Caco-2 (cell line): ENCODE measurements at regions not wholly inside any gene's neighbourhood (a gene's known extent, or its start where the extent isn't known, plus 50 kb on each side); places are given as distances from the start of the nearest gene placed in this dataset.

Source experiments
- BruUV-seq: library from RNA; stranded (reverse); fragments of 400-500 nt; replicated peaks from 2 replicates; lab custom pipeline; 2021; lab: Mats Ljungman, UMichigan
- CTCF ChIA-PET: fragments of 300-600 bp; sonication (Branson Sonifier 250); formaldehyde crosslinking; loops from one replicate; lab custom pipeline; 2022; ENCODE audit warnings: antibody characterized with exemption; lab: Charles Lee
- POLR2A ChIA-PET: fragments of 300-600 bp; sonication (Branson Sonifier 250); formaldehyde crosslinking; loops from one replicate; lab custom pipeline; 2022; ENCODE audit warnings: antibody characterized with exemption; lab: Charles Lee
- DNase-seq, 2 experiments: peaks; one replicate each; pipeline versions ENCODE4 v3.0.0 to v3.0.0-alpha.2; 2020 to 2022
- H3K27me3 ChIP-seq: replicated peaks from 2 replicates; pipeline ENCODE4 v1.6.0; 2011; ENCODE audit warnings: low read length; ENCODE audit not compliant: control insufficient read depth, insufficient read depth
- H3K36me3 ChIP-seq: 2 replicates; pipeline ENCODE4 v1.5.1; 2011; ENCODE audit warnings: low read length; ENCODE audit not compliant: control insufficient read depth, insufficient read depth
- H3K4me1 ChIP-seq: fragments of 250-450 bp; sonication (Bioruptor Pico); 2 replicates; pipeline ENCODE4 v1.5.1; 2020; ENCODE audit warnings: mild to moderate bottlenecking
- H3K4me3 ChIP-seq: 2 replicates; pipeline ENCODE4 v1.5.1; 2011; ENCODE audit warnings: low read depth, mild to moderate bottlenecking, control low read depth, low read length
- H3K9me3 ChIP-seq: fragments of 250-450 bp; sonication (Bioruptor Pico); 2 replicates; pipeline ENCODE4 v1.5.1; 2020; ENCODE audit warnings: mild to moderate bottlenecking, moderate library complexity
- H3K27ac Mint-ChIP-seq: one replicate; pipeline ENCODE4 v1.8.0; 2022; ENCODE audit warnings: mixed read lengths; ENCODE audit not compliant: unreplicated experiment
- H3K27me3 Mint-ChIP-seq: one replicate; pipeline ENCODE4 v1.8.0; 2022; ENCODE audit warnings: mixed read lengths; ENCODE audit not compliant: insufficient read depth, unreplicated experiment
- H3K36me3 Mint-ChIP-seq: one replicate; pipeline ENCODE4 v1.8.0; 2022; ENCODE audit warnings: mild to moderate bottlenecking, mixed read lengths; ENCODE audit not compliant: insufficient read depth, unreplicated experiment
- H3K4me1 Mint-ChIP-seq: one replicate; pipeline ENCODE4 v1.8.0; 2022; ENCODE audit warnings: low read depth, mixed read lengths; ENCODE audit not compliant: unreplicated experiment
- H3K4me3 Mint-ChIP-seq: one replicate; pipeline ENCODE4 v1.8.0; 2022; ENCODE audit warnings: mild to moderate bottlenecking, moderate library complexity, mixed read lengths; ENCODE audit not compliant: unreplicated experiment
- H3K9me3 Mint-ChIP-seq: one replicate; pipeline ENCODE4 v1.8.0; 2022; ENCODE audit warnings: mixed read lengths; ENCODE audit not compliant: unreplicated experiment
- CTCF ChIP-seq, 2 experiments: fragments of 200-600 bp in 1 of 2; IDR thresholded peaks; 1 replicate in 1 of 2; 2 replicates in 1 of 2; pipeline versions ENCODE4 v1.5.1 to v1.8.0; 2011 to 2022; ENCODE audit warnings: antibody characterized with exemption in 1 of 2, control low read depth in 1 of 2, inconsistent platforms in 1 of 2, low read depth in 1 of 2, low read length in 1 of 2, mild to moderate bottlenecking in 1 of 2, moderate library complexity in 1 of 2; ENCODE audit not compliant: insufficient read depth in 1 of 2, severe bottlenecking in 1 of 2, unreplicated experiment in 1 of 2
- intact Hi-C: fragments of 100-400 bp; cut with micrococcal nuclease; formaldehyde crosslinking; loops from one replicate; pipeline ENCODE4 v1.10.0; 2022; ENCODE audit not compliant: unreplicated experiment

DNA sequence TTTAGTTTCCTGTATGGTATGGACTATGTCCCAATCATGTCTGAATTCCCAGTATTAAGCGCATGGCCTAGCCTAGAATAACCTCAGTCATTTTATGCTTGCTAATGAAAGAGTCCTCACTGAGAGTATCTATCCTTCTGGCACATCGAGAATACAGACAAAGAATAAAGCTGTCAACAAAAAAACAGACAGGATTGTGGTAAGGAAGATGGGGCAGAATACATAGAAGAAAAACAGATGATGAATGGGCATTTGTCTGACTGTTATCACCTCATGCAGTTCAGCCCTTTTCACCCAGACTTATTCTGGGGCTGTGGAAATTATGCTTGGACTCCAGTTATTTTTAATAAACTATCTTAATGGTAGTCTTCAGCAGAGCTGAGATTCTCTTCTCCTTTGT is 363.8 kb upstream of the TNC start:
- Histone ChIP-seq H3K9me3 (no peaks in the 10 kb centered on the region), H3K27me3 (no peaks in the 10 kb centered on the region), H3K4me1 (no peaks in the 10 kb centered on the region), H3K4me3 (no peak overlapping the region), H3K36me3 (no peaks in the 10 kb centered on the region)
- Mint-ChIP-seq H3K4me1 (no peaks in the 10 kb centered on the region), H3K36me3 (no peaks in the 10 kb centered on the region), H3K27me3 (no peaks in the 10 kb centered on the region), H3K9me3 (no peaks in the 10 kb centered on the region), H3K27ac (no peak overlapping the region), H3K4me3 (no peak overlapping the region)
- CTCF ChIA-PET = no interaction called here
- intact Hi-C loops = no loop called here
- no peak for DNase-seq
- no TSS peak for BruUV-seq
- POLR2A ChIA-PET = no interaction called here
- no peak for TF ChIP-seq CTCF (IDR thresholded peaks at IDR 0.05; ENCODE audit: insufficient read depth in 1 of 2, low read depth in 1 of 2, low read length in 1 of 2, severe bottlenecking in 1 of 2, unreplicated experiment in 1 of 2)

- BruUV-seq = no TSS peak
- no peaks in the 10 kb centered on the region for H3K27me3 ChIP-seq
- TF ChIP-seq CTCF (IDR thresholded peaks at IDR 0.05; ENCODE audit: insufficient read depth in 1 of 2, low read depth in 1 of 2, low read length in 1 of 2, severe bottlenecking in 1 of 2, unreplicated experiment in 1 of 2) = no peak
- intact Hi-C loops = no loop called here
- no peak overlapping the region for H3K4me3 Mint-ChIP-seq
- ChIA-PET POLR2A (no interaction called here), CTCF (no interaction called here)
- H3K36me3 ChIP-seq = no peaks in the 10 kb centered on the region
- H3K9me3 Mint-ChIP-seq = no peaks in the 10 kb centered on the region
- no peaks in the 10 kb centered on the region for H3K4me1 ChIP-seq
- no peaks in the 10 kb centered on the region for H3K4me1 Mint-ChIP-seq
- no peak overlapping the region for H3K27ac Mint-ChIP-seq
- no peaks in the 10 kb centered on the region for H3K27me3 Mint-ChIP-seq
- H3K9me3 ChIP-seq = no peaks in the 10 kb centered on the region
- H3K4me3 ChIP-seq = no peak overlapping the region
- DNase-seq = no peak
- no peaks in the 10 kb centered on the region for H3K36me3 Mint-ChIP-seq
Measured at GRCh38 chr9:115482747-115483146, 364.8 kb upstream of the TNC start.

DNA sequence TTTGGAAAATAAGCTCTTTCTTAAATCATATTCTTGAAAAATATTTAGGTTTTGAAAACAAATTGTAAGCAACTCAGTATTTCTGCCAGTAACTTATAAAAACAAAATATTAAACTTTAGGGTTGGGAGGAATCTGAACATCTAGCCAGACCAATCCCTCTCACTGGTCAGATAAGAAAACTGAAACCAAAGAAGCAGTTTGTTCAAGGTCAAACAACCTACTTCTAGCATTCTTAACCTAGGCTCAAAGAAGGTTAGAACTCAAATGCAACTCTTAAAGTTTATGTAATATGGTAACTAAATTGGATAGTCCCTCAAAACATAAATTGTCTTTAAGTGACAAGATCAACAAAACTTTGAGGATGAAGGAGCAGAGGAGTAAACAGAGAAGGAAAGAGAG is 374.9 kb upstream of the TNC start:
- Histone ChIP-seq H3K9me3 (no peaks in the 10 kb centered on the region), H3K4me3 (no peak overlapping the region), H3K36me3 (no peaks in the 10 kb centered on the region), H3K4me1 (peaks cover 20% of the 10 kb centered on the region), H3K27me3 (no peaks in the 10 kb centered on the region)
- peaks cover 3% of the 10 kb centered on the region for H3K27me3 Mint-ChIP-seq
- BruUV-seq = no TSS peak
- peaks cover 10% of the 10 kb centered on the region for H3K4me1 Mint-ChIP-seq
- intact Hi-C loops = no loop called here
- H3K27ac Mint-ChIP-seq = no peak overlapping the region
- POLR2A ChIA-PET = no interaction called here
- no peaks in the 10 kb centered on the region for H3K36me3 Mint-ChIP-seq
- CTCF ChIA-PET = interaction anchor here (0.6 kb wide), 1 partner anchor 613 kb away, joined by 3 read pairs; no protein-coding TSS in a partner anchor
- TF ChIP-seq CTCF (IDR thresholded peaks at IDR 0.05; ENCODE audit: insufficient read depth in 1 of 2, low read depth in 1 of 2, low read length in 1 of 2, severe bottlenecking in 1 of 2, unreplicated experiment in 1 of 2) = no peak
- no peak overlapping the region for H3K4me3 Mint-ChIP-seq
- H3K9me3 Mint-ChIP-seq = no peaks in the 10 kb centered on the region
- DNase-seq = no peak
